ENCODE measurements at regions not wholly inside any gene's neighbourhood (a gene's known extent, or its start where the extent isn't known, plus 50 kb on each side); places are given as distances from the start of the nearest gene placed in this dataset.

DNA sequence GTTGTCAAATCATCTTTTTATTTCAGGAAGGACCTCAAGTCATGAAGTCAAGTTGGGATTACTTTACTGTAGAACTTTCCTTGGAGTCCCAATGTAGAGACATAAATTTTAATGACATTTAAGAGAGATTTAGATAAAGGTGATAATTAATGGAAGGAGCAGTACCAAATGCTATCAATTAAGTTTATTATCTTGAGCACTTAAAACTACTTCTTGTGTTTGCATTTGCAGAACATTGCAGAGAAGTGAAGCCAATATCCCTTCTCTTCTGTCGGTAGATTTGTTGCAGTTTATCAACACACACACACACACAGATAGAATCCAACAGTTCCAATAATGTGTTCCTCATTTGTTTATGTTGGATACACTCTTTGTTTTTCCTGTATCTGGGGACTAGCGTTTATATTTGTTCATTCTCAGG lies 570.7 kb downstream of the EPHA4 start:
- no peak overlapping the region for H3K4me3 ChIP-seq (ENCODE audit: low read length)
- H4K20me1 ChIP-seq (ENCODE audit: insufficient read depth) = no peaks in the 10 kb centered on the region
- H3K36me3 ChIP-seq (ENCODE audit: insufficient read depth, low read length) = no peaks in the 10 kb centered on the region
- no peaks in the 10 kb centered on the region for H3F3A ChIP-seq (ENCODE audit: insufficient read depth, low read length, poor library complexity, severe bottlenecking)
- TF ChIP-seq, protein P1, sequence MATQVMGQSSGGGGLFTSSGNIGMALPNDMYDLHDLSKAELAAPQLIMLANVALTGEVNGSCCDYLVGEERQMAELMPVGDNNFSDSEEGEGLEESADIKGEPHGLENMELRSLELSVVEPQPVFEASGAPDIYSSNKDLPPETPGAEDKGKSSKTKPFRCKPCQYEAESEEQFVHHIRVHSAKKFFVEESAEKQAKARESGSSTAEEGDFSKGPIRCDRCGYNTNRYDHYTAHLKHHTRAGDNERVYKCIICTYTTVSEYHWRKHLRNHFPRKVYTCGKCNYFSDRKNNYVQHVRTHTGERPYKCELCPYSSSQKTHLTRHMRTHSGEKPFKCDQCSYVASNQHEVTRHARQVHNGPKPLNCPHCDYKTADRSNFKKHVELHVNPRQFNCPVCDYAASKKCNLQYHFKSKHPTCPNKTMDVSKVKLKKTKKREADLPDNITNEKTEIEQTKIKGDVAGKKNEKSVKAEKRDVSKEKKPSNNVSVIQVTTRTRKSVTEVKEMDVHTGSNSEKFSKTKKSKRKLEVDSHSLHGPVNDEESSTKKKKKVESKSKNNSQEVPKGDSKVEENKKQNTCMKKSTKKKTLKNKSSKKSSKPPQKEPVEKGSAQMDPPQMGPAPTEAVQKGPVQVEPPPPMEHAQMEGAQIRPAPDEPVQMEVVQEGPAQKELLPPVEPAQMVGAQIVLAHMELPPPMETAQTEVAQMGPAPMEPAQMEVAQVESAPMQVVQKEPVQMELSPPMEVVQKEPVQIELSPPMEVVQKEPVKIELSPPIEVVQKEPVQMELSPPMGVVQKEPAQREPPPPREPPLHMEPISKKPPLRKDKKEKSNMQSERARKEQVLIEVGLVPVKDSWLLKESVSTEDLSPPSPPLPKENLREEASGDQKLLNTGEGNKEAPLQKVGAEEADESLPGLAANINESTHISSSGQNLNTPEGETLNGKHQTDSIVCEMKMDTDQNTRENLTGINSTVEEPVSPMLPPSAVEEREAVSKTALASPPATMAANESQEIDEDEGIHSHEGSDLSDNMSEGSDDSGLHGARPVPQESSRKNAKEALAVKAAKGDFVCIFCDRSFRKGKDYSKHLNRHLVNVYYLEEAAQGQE (IDR thresholded peaks at IDR 0.05; ENCODE audit: borderline replicate concordance) = no peak
- no peak for TF ChIP-seq EP300 (conservative IDR thresholded peaks at IDR 0.05; ENCODE audit: poor library complexity, severe bottlenecking)
- TF ChIP-seq MXI1 (conservative IDR thresholded peaks at IDR 0.05; ENCODE audit: poor library complexity, severe bottlenecking) = no peak
- no peak for TF ChIP-seq EZH2 (IDR thresholded peaks at IDR 0.05; ENCODE audit: borderline replicate concordance, insufficient read depth, low read length, poor library complexity, severe bottlenecking)
- TF ChIP-seq SMC3 (conservative IDR thresholded peaks at IDR 0.05; ENCODE audit: poor library complexity) = no peak
- TF ChIP-seq, protein P2, sequence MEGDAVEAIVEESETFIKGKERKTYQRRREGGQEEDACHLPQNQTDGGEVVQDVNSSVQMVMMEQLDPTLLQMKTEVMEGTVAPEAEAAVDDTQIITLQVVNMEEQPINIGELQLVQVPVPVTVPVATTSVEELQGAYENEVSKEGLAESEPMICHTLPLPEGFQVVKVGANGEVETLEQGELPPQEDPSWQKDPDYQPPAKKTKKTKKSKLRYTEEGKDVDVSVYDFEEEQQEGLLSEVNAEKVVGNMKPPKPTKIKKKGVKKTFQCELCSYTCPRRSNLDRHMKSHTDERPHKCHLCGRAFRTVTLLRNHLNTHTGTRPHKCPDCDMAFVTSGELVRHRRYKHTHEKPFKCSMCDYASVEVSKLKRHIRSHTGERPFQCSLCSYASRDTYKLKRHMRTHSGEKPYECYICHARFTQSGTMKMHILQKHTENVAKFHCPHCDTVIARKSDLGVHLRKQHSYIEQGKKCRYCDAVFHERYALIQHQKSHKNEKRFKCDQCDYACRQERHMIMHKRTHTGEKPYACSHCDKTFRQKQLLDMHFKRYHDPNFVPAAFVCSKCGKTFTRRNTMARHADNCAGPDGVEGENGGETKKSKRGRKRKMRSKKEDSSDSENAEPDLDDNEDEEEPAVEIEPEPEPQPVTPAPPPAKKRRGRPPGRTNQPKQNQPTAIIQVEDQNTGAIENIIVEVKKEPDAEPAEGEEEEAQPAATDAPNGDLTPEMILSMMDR (IDR thresholded peaks at IDR 0.05; ENCODE audit: poor library complexity, severe bottlenecking) = no peak
- no peak for TF ChIP-seq RAD21 (conservative IDR thresholded peaks at IDR 0.05)
- TF ChIP-seq POLR2AphosphoS5 (IDR thresholded peaks at IDR 0.05) = no peak
- no peak for TF ChIP-seq TAF1 (IDR thresholded peaks at IDR 0.05; ENCODE audit: low read depth)
- H3K27ac ChIP-seq (ENCODE audit: low read length) = no peak overlapping the region
- H3K4me2 ChIP-seq (ENCODE audit: low read length) = no peak overlapping the region
- no peaks in the 10 kb centered on the region for H3K27me3 ChIP-seq (ENCODE audit: insufficient read depth, low read depth, low read length)
- no peak overlapping the region for H3K9ac ChIP-seq (ENCODE audit: low read length)
- H3K9me2 ChIP-seq (ENCODE audit: insufficient read depth, low read length) = no peaks in the 10 kb centered on the region
- no peaks in the 10 kb centered on the region for H3K9me3 ChIP-seq (ENCODE audit: low read length)
- no peak overlapping the region for H2AFZ ChIP-seq (ENCODE audit: low read depth, low read length)
- H3K79me2 ChIP-seq (replicated peaks; ENCODE audit: insufficient read depth, low read length) = no peaks in the 10 kb centered on the region

DNA sequence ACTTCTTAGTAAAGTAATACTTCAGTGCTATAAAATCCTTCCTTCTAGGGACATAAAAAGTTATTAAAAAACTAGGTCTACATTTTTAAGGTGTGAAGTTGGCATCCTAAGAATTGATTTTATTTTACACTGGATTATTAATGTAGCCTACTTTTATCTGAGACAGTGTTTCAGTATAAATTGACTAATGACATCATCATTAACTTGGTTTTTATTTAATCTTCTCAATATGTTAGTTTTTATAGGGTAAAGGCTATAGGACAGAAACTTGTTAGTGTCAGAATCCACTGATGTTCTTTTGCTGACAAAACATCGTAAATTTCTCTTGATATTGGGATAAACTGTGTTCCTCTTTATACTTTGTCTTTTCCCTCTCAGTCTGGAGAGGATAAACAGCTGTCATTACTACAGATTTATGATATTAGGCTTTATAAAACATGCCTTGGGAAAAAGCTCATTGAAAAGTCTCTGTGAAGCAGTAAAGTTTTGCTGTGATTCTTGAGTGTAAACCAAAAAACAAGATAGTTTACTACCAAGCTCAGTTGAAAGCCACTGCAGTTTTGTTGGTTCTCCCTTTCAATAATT lies 569.9 kb downstream of the EPHA4 start:
- Histone ChIP-seq H3K9me3 (ENCODE audit: low read length) (no peaks in the 10 kb centered on the region), H3K9ac (ENCODE audit: low read length) (no peak overlapping the region), H3K79me2 (replicated peaks; ENCODE audit: insufficient read depth, low read length) (no peaks in the 10 kb centered on the region), H3K9me2 (ENCODE audit: insufficient read depth, low read length) (no peaks in the 10 kb centered on the region), H3F3A (ENCODE audit: insufficient read depth, low read length, poor library complexity, severe bottlenecking) (no peaks in the 10 kb centered on the region), H3K4me3 (ENCODE audit: low read length) (no peak overlapping the region), H2AFZ (ENCODE audit: low read depth, low read length) (no peak overlapping the region), H3K36me3 (ENCODE audit: insufficient read depth, low read length) (no peaks in the 10 kb centered on the region), H4K20me1 (ENCODE audit: insufficient read depth) (no peaks in the 10 kb centered on the region), H3K27me3 (ENCODE audit: insufficient read depth, low read depth, low read length) (no peaks in the 10 kb centered on the region), H3K27ac (ENCODE audit: low read length) (no peak overlapping the region), H3K4me2 (ENCODE audit: low read length) (no peak overlapping the region)
- TF ChIP-seq, protein P1 (IDR thresholded peaks at IDR 0.05; ENCODE audit: borderline replicate concordance) = no peak
- TF ChIP-seq MXI1 (conservative IDR thresholded peaks at IDR 0.05; ENCODE audit: poor library complexity, severe bottlenecking) (no peak), EZH2 (IDR thresholded peaks at IDR 0.05; ENCODE audit: borderline replicate concordance, insufficient read depth, low read length, poor library complexity, severe bottlenecking) (no peak), POLR2AphosphoS5 (IDR thresholded peaks at IDR 0.05) (no peak), SMC3 (conservative IDR thresholded peaks at IDR 0.05; ENCODE audit: poor library complexity) (no peak), RAD21 (conservative IDR thresholded peaks at IDR 0.05) (no peak)
